SK-N-SH (cell line): ENCODE measurements at regions not wholly inside any gene's neighbourhood (a gene's known extent, or its start where the extent isn't known, plus 50 kb on each side); places are given as distances from the start of the nearest gene placed in this dataset.

Experiments
- CTCF ChIA-PET: fragments of 300-600, 350-600 bp; formaldehyde crosslinking; extraction: SDS; loops from one replicate; lab custom pipeline; 2021; lab: Yijun Ruan, JAX
- POLR2A ChIA-PET: fragments of 350-600 bp; sonication (Branson Sonifier 250); formaldehyde crosslinking; extraction: SDS; loops from one replicate; lab custom pipeline; 2020; ENCODE audit warnings: antibody characterized with exemption, inconsistent platforms; lab: Yijun Ruan, JAX
- DNase-seq: peaks from one replicate; pipeline ENCODE4 v3.0.0; 2012
- H2AFZ ChIP-seq: fragments of 200-600 bp; sonication (generic); 2 replicates; pipeline ENCODE4 v1.8.1; 2016; ENCODE audit warnings: antibody characterized with exemption, mild to moderate bottlenecking, low read depth
- H3F3A ChIP-seq: fragments of 200-600 bp; sonication (generic); replicated peaks from 2 replicates; pipeline ENCODE3; 2016; ENCODE audit warnings: antibody characterized with exemption, mild to moderate bottlenecking; ENCODE audit not compliant: insufficient read depth
- H3K27ac ChIP-seq, 2 experiments: fragments of 200-500 bp in 1 of 2; fragments of 200-600 bp in 1 of 2; sonication (Bioruptor generic) in 1 of 2; sonication (generic), shearing (Covaris generic) in 1 of 2; 2 replicates each; pipeline versions ENCODE4 v1.5.1 to v1.6.1; 2014 to 2016; ENCODE audit warnings: low read depth in 2 of 2, inconsistent platforms in 1 of 2, low read length in 1 of 2, mild to moderate bottlenecking in 1 of 2, mixed read lengths in 1 of 2
- H3K27me3 ChIP-seq: fragments of 200-600 bp; sonication (generic), shearing (Covaris generic); 2 replicates; pipeline ENCODE4 v1.6.1; 2016; ENCODE audit warnings: mixed run types; ENCODE audit not compliant: insufficient read depth
- H3K36me3 ChIP-seq, 2 experiments: fragments of 200-500 bp in 1 of 2; fragments of 200-600 bp in 1 of 2; sonication (Bioruptor generic) in 1 of 2; sonication (generic) in 1 of 2; replicated peaks in 1 of 2; 2 replicates each; pipeline versions ENCODE3 to v1.5.1; 2014 to 2016; ENCODE audit warnings: low read length in 1 of 2, mild to moderate bottlenecking in 1 of 2; ENCODE audit not compliant: insufficient read depth in 2 of 2, control insufficient read depth in 1 of 2
- H3K4me1 ChIP-seq, 2 experiments: fragments of 200-500 bp in 1 of 2; fragments of 200-600 bp in 1 of 2; sonication (Bioruptor generic) in 1 of 2; sonication (generic), shearing (Covaris generic) in 1 of 2; 2 replicates each; pipeline versions ENCODE4 v1.5.1 to v1.6.1; 2014 to 2016; ENCODE audit warnings: low read depth in 1 of 2, low read length in 1 of 2, mixed run types in 1 of 2; ENCODE audit not compliant: insufficient read depth in 2 of 2, control insufficient read depth in 1 of 2
- H3K4me2 ChIP-seq: fragments of 200-600 bp; sonication (generic), shearing (Covaris generic); 2 replicates; pipeline ENCODE4 v1.6.1; 2017; ENCODE audit warnings: mixed run types
- H3K4me3 ChIP-seq, 2 experiments: fragments of 200-500 bp in 1 of 2; fragments of 200-600 bp in 1 of 2; sonication (Bioruptor generic) in 1 of 2; sonication (generic), shearing (Covaris generic) in 1 of 2; 2 replicates each; pipeline versions ENCODE4 v1.5.1 to v1.8.1; 2014 to 2016; ENCODE audit warnings: low read depth in 2 of 2, inconsistent platforms in 1 of 2, low read length in 1 of 2, mild to moderate bottlenecking in 1 of 2, mixed read lengths in 1 of 2, moderate library complexity in 1 of 2
- H3K79me2 ChIP-seq: fragments of 200-600 bp; sonication (generic); 2 replicates; pipeline ENCODE4 v1.8.1; 2017; ENCODE audit warnings: mild to moderate bottlenecking; ENCODE audit not compliant: insufficient read depth
- H3K9ac ChIP-seq: fragments of 200-600 bp; sonication (generic); 2 replicates; pipeline ENCODE4 v1.6.1; 2017; ENCODE audit warnings: mixed run types
- H3K9me2 ChIP-seq: fragments of 200-600 bp; sonication (generic); 2 replicates; pipeline ENCODE4 v1.6.1; 2017; ENCODE audit warnings: mixed run types
- H3K9me3 ChIP-seq: fragments of 200-600 bp; sonication (generic); 2 replicates; pipeline ENCODE4 v1.6.1; 2017; ENCODE audit warnings: mixed run types, mild to moderate bottlenecking, moderate library complexity
- H4K20me1 ChIP-seq: fragments of 200-600 bp; sonication (generic); 2 replicates; pipeline ENCODE4 v1.6.1; 2017; ENCODE audit warnings: mild to moderate bottlenecking, mixed run types; ENCODE audit not compliant: insufficient read depth
- EP300 ChIP-seq, 2 experiments: IDR thresholded peaks; 2 replicates each; pipeline versions ENCODE4 v1.4.0 to v1.6.1; 2012; ENCODE audit warnings: borderline replicate concordance in 1 of 2, low read depth in 1 of 2, low read length in 1 of 2
- GABPA ChIP-seq: IDR thresholded peaks from 2 replicates; pipeline ENCODE4 v1.4.0; 2012; ENCODE audit warnings: low read depth, mild to moderate bottlenecking
- GATA2 ChIP-seq: sonication (generic); formaldehyde crosslinking; IDR thresholded peaks from 2 replicates; pipeline ENCODE4 v1.5.0; 2020; ENCODE audit warnings: mild to moderate bottlenecking, missing genetic modification reagents
- MEF2A ChIP-seq: IDR thresholded peaks from 2 replicates; pipeline ENCODE4 v1.4.0; 2012; ENCODE audit warnings: low read depth, borderline replicate concordance
- NRF1 ChIP-seq: IDR thresholded peaks from 2 replicates; pipeline ENCODE4 v1.6.1; 2012; ENCODE audit warnings: low read depth, mild to moderate bottlenecking, low read length
- POLR2AphosphoS5 ChIP-seq: IDR thresholded peaks from 2 replicates; pipeline ENCODE4 v1.6.1; 2012; ENCODE audit warnings: low read depth, low read length
- RAD21 ChIP-seq: IDR thresholded peaks from 2 replicates; pipeline ENCODE4 v1.6.1; 2012; ENCODE audit warnings: mild to moderate bottlenecking, low read length
- RCOR1 ChIP-seq: fragments of 150-350 bp; IDR thresholded peaks from 2 replicates; pipeline ENCODE4 v1.6.1; 2017; ENCODE audit warnings: antibody characterized with exemption, low read length
- SMC3 ChIP-seq: IDR thresholded peaks from 2 replicates; pipeline ENCODE4 v1.6.1; 2012; ENCODE audit warnings: low read depth, low read length, improper control_type of control experiment
- TEAD4 ChIP-seq: IDR thresholded peaks from 2 replicates; pipeline ENCODE4 v1.4.0; 2012; ENCODE audit warnings: mild to moderate bottlenecking, borderline replicate concordance; ENCODE audit not compliant: insufficient read depth
- YY1 ChIP-seq: IDR thresholded peaks from 2 replicates; pipeline ENCODE4 v1.4.0; 2012; ENCODE audit warnings: low read depth, mild to moderate bottlenecking
- WGBS: methylation state at CpG from one replicate; pipeline ENCODE4 v1.1.6; 2017; ENCODE audit warnings: low lambda C conversion rate; 5-methylcytosine and 5-hydroxymethylcytosine counted together
- TF ChIP-seq, protein P1 (sequence below): IDR thresholded peaks from 2 replicates; pipeline ENCODE4 v1.4.0; 2012; ENCODE audit warnings: low read depth, borderline replicate concordance
- TF ChIP-seq, protein P2 (sequence below): fragments of 150-350 bp; IDR thresholded peaks from 2 replicates; pipeline ENCODE4 v1.6.1; 2017; ENCODE audit warnings: antibody characterized with exemption, low read length, low read depth, borderline replicate concordance
- TF ChIP-seq, protein P3 (sequence below): fragments of 200-600 bp; sonication (generic); IDR thresholded peaks from 2 replicates; pipeline ENCODE4 v1.6.1; 2017; ENCODE audit warnings: antibody characterized with exemption, mild to moderate bottlenecking, moderate library complexity
- TF ChIP-seq, protein P4 (sequence below): IDR thresholded peaks from 2 replicates; pipeline ENCODE4 v1.4.0; 2012; ENCODE audit warnings: low read depth
- TF ChIP-seq, protein P5 (sequence below): IDR thresholded peaks from 2 replicates; pipeline ENCODE4 v1.6.1; 2012; ENCODE audit warnings: mild to moderate bottlenecking, low read depth, low read length, moderate library complexity
- TF ChIP-seq, protein P6 (sequence below): IDR thresholded peaks from 2 replicates; pipeline ENCODE4; 2012

DNA sequence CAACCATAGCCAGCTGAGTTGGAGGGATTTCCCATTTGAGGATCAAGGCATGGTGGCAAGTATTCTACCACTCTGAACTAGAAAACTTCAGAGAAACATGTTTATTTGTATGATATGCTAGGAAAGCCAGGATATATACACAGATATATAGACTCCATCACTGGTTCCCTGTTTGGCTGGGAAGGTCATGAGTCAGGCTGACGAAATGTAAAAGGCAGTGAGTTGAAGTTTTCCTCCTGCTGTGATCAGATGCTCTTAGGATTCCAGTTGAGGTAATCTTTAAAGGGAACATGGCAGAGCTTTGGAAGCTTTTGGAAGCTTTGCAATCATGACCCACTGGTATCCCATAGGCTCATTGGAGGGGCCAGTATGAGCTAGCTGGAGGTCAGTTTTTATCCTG lies 1369.1 kb downstream of the EPHA7 start:
- Histone ChIP-seq H4K20me1 (no peaks in the 10 kb centered on the region), H3K4me1 (no peaks in the 10 kb centered on the region), H2AFZ (no peak overlapping the region), H3K27me3 (no peaks in the 10 kb centered on the region), H3K9ac (no peak overlapping the region), H3K9me3 (no peaks in the 10 kb centered on the region), H3K36me3 (no peaks in the 10 kb centered on the region), H3K27ac (no peak overlapping the region), H3K9me2 (no peaks in the 10 kb centered on the region), H3K4me2 (no peak overlapping the region), H3K4me3 (no peak overlapping the region), H3K79me2 (no peaks in the 10 kb centered on the region), H3F3A (no peaks in the 10 kb centered on the region)
- TF ChIP-seq, protein P1, sequence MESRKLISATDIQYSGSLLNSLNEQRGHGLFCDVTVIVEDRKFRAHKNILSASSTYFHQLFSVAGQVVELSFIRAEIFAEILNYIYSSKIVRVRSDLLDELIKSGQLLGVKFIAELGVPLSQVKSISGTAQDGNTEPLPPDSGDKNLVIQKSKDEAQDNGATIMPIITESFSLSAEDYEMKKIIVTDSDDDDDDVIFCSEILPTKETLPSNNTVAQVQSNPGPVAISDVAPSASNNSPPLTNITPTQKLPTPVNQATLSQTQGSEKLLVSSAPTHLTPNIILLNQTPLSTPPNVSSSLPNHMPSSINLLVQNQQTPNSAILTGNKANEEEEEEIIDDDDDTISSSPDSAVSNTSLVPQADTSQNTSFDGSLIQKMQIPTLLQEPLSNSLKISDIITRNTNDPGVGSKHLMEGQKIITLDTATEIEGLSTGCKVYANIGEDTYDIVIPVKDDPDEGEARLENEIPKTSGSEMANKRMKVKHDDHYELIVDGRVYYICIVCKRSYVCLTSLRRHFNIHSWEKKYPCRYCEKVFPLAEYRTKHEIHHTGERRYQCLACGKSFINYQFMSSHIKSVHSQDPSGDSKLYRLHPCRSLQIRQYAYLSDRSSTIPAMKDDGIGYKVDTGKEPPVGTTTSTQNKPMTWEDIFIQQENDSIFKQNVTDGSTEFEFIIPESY, result no peak
- TF ChIP-seq EP300 (IDR thresholded peaks at IDR 0.05; ENCODE audit: borderline replicate concordance in 1 of 2, low read depth in 1 of 2, low read length in 1 of 2) (no peak), POLR2AphosphoS5 (no peak), GABPA (no peak), RCOR1 (no peak), GATA2 (CRISPR knock-in tag) (no peak), YY1 (no peak), SMC3 (no peak), NRF1 (no peak), MEF2A (no peak), TEAD4 (no peak), RAD21 (no peak)
- TF ChIP-seq, protein P2, sequence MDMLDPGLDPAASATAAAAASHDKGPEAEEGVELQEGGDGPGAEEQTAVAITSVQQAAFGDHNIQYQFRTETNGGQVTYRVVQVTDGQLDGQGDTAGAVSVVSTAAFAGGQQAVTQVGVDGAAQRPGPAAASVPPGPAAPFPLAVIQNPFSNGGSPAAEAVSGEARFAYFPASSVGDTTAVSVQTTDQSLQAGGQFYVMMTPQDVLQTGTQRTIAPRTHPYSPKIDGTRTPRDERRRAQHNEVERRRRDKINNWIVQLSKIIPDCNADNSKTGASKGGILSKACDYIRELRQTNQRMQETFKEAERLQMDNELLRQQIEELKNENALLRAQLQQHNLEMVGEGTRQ, result no peak
- TF ChIP-seq, protein P3, sequence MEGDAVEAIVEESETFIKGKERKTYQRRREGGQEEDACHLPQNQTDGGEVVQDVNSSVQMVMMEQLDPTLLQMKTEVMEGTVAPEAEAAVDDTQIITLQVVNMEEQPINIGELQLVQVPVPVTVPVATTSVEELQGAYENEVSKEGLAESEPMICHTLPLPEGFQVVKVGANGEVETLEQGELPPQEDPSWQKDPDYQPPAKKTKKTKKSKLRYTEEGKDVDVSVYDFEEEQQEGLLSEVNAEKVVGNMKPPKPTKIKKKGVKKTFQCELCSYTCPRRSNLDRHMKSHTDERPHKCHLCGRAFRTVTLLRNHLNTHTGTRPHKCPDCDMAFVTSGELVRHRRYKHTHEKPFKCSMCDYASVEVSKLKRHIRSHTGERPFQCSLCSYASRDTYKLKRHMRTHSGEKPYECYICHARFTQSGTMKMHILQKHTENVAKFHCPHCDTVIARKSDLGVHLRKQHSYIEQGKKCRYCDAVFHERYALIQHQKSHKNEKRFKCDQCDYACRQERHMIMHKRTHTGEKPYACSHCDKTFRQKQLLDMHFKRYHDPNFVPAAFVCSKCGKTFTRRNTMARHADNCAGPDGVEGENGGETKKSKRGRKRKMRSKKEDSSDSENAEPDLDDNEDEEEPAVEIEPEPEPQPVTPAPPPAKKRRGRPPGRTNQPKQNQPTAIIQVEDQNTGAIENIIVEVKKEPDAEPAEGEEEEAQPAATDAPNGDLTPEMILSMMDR, result no peak
- TF ChIP-seq, protein P4, sequence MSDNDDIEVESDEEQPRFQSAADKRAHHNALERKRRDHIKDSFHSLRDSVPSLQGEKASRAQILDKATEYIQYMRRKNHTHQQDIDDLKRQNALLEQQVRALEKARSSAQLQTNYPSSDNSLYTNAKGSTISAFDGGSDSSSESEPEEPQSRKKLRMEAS, result no peak
- TF ChIP-seq, protein P5, sequence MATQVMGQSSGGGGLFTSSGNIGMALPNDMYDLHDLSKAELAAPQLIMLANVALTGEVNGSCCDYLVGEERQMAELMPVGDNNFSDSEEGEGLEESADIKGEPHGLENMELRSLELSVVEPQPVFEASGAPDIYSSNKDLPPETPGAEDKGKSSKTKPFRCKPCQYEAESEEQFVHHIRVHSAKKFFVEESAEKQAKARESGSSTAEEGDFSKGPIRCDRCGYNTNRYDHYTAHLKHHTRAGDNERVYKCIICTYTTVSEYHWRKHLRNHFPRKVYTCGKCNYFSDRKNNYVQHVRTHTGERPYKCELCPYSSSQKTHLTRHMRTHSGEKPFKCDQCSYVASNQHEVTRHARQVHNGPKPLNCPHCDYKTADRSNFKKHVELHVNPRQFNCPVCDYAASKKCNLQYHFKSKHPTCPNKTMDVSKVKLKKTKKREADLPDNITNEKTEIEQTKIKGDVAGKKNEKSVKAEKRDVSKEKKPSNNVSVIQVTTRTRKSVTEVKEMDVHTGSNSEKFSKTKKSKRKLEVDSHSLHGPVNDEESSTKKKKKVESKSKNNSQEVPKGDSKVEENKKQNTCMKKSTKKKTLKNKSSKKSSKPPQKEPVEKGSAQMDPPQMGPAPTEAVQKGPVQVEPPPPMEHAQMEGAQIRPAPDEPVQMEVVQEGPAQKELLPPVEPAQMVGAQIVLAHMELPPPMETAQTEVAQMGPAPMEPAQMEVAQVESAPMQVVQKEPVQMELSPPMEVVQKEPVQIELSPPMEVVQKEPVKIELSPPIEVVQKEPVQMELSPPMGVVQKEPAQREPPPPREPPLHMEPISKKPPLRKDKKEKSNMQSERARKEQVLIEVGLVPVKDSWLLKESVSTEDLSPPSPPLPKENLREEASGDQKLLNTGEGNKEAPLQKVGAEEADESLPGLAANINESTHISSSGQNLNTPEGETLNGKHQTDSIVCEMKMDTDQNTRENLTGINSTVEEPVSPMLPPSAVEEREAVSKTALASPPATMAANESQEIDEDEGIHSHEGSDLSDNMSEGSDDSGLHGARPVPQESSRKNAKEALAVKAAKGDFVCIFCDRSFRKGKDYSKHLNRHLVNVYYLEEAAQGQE, result no peak
- TF ChIP-seq, protein P6, sequence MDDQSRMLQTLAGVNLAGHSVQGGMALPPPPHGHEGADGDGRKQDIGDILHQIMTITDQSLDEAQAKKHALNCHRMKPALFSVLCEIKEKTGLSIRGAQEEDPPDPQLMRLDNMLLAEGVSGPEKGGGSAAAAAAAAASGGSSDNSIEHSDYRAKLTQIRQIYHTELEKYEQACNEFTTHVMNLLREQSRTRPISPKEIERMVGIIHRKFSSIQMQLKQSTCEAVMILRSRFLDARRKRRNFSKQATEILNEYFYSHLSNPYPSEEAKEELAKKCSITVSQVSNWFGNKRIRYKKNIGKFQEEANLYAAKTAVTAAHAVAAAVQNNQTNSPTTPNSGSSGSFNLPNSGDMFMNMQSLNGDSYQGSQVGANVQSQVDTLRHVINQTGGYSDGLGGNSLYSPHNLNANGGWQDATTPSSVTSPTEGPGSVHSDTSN, result no peak
- DNase-seq, result no peak
- ChIA-PET CTCF (no interaction called here), POLR2A (no interaction called here)
- WGBS, result 7% methylated on average over 1 of the region's 1 CpG
